ENCODE measurements at regions not wholly inside any gene's neighbourhood (a gene's known extent, or its start where the extent isn't known, plus 50 kb on each side); places are given as distances from the start of the nearest gene placed in this dataset.

GRCh38 chr4:159425737-159426305 lies 322.9 kb downstream of the RAPGEF2 start:
- TF ChIP-seq CTCF (conservative IDR thresholded peaks at IDR 0.05 in 1 of 2, IDR thresholded peaks at IDR 0.05 in 1 of 2; ENCODE audit: low read depth in 1 of 2, low read length in 2 of 2) (no peak), EZH2 (IDR thresholded peaks at IDR 0.05; ENCODE audit: low read length, missing control alignments) (no peak)

Measured in fibroblast of lung (primary cell).